ENCODE measurements at regions not wholly inside any gene's neighbourhood (a gene's known extent, or its start where the extent isn't known, plus 50 kb on each side); places are given as distances from the start of the nearest gene placed in this dataset.

DNA sequence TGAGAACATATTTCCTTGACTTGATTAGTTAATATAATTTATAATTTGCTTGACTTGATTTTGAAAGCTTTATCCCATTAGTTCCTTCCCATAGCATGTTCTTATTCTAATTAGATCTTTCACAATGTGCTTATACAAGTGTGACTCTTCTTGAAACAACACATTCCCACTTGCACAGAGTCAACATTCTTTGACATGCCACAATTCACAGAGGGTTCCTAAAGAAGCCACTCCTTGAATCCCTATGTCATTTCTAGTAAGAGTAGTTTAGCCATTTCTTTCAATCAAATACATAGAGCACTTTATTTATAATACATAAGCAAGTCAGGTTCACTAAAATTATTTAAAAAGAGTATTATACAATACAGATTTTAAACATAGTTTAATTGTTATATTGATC, 228.9 kb upstream of the GRID2 start:
- peaks cover 1% of the 10 kb centered on the region for H3K9me3 ChIP-seq (ENCODE audit: control insufficient read depth, low read length)
- no peak overlapping the region for H3K4me3 ChIP-seq (ENCODE audit: low read length in 2 of 2)
- no peak for ATAC-seq (ENCODE audit: low FRiP score)
- H3K4me1 ChIP-seq (ENCODE audit: control insufficient read depth in 1 of 2, insufficient read depth in 2 of 2, low read length in 2 of 2): no peaks in the 10 kb centered on the region
- intact Hi-C loops (cut with DNase I): no loop called here
- no peaks in the 10 kb centered on the region for H3K36me3 ChIP-seq (ENCODE audit: control insufficient read depth in 1 of 2, insufficient read depth in 2 of 2, low read length in 1 of 2)
- DNase-seq: no peak
- H3K27ac ChIP-seq (ENCODE audit: low read depth in 1 of 2, low read length in 2 of 2): no peak overlapping the region
- no peaks in the 10 kb centered on the region for H3K27me3 ChIP-seq (ENCODE audit: control insufficient read depth in 1 of 2, insufficient read depth in 2 of 2, low read length in 1 of 2)

DNA sequence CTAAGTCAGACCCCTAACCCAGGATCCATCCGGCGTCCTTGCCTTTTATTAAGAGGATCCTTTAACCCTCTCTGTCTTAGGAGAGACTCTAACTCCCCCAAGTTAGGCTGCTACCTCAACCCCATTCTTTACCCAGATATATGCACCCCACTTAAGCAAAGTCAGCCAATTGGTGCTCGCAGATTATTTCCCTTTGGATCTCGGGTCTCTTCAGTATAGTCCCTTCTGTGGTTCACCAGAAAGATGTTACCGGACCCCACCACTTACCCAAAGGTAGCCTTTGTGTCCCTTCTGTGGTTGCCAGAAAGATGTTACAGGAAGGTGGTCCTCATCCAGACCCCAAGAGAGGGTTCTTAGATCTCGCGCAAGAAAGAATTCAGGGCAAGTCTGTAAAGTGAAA, 212.9 kb upstream of the GRID2 start:
- H3K27me3 ChIP-seq (ENCODE audit: control insufficient read depth in 1 of 2, insufficient read depth in 2 of 2, low read length in 1 of 2): no peaks in the 10 kb centered on the region
- H3K36me3 ChIP-seq (ENCODE audit: control insufficient read depth in 1 of 2, insufficient read depth in 2 of 2, low read length in 1 of 2): no peaks in the 10 kb centered on the region
- H3K27ac ChIP-seq (ENCODE audit: low read depth in 1 of 2, low read length in 2 of 2): no peak overlapping the region
- intact Hi-C loops (cut with DNase I): no loop called here
- H3K4me3 ChIP-seq (ENCODE audit: low read length in 2 of 2): no peak overlapping the region
- H3K4me1 ChIP-seq (ENCODE audit: control insufficient read depth in 1 of 2, insufficient read depth in 2 of 2, low read length in 2 of 2): no peaks in the 10 kb centered on the region
- WGBS, 2 donors: 96% methylated on average over 7 of the region's 7 CpGs
- ATAC-seq (ENCODE audit: low FRiP score): no peak
- DNase-seq: no peak
- H3K9me3 ChIP-seq (ENCODE audit: control insufficient read depth, low read length): no peaks in the 10 kb centered on the region

DNA sequence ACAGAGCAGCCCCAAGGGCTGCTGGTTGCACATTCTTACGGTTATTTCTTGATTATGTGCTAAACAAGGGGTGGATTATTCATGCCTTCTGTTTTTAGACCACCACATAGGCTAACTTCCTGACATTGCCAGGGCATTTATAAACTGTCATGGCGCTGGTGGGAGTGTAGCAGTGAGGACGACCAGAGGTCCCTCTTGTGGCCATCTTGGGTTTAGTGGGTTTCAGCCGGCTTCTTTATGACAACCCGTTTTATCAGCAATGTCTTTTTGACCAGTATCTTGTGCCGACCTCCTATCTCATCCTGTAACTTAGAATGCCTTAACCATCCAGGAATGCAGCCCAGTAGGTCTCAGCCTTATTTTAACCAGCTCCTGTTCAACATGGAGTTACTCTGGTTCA, 212.4 kb upstream of the GRID2 start:
- Histone ChIP-seq H3K27me3 (ENCODE audit: control insufficient read depth in 1 of 2, insufficient read depth in 2 of 2, low read length in 1 of 2) (no peaks in the 10 kb centered on the region), H3K27ac (ENCODE audit: low read depth in 1 of 2, low read length in 2 of 2) (no peak overlapping the region), H3K36me3 (ENCODE audit: control insufficient read depth in 1 of 2, insufficient read depth in 2 of 2, low read length in 1 of 2) (no peaks in the 10 kb centered on the region), H3K9me3 (ENCODE audit: control insufficient read depth, low read length) (no peaks in the 10 kb centered on the region), H3K4me3 (ENCODE audit: low read length in 2 of 2) (no peak overlapping the region), H3K4me1 (ENCODE audit: control insufficient read depth in 1 of 2, insufficient read depth in 2 of 2, low read length in 2 of 2) (no peaks in the 10 kb centered on the region)
- DNase-seq (no peak), ATAC-seq (ENCODE audit: low FRiP score) (no peak)
- intact Hi-C loops (cut with DNase I): no loop called here
- 86 to 90% methylated on average over 6 of the region's 6 CpGs for WGBS, 2 donors

DNA sequence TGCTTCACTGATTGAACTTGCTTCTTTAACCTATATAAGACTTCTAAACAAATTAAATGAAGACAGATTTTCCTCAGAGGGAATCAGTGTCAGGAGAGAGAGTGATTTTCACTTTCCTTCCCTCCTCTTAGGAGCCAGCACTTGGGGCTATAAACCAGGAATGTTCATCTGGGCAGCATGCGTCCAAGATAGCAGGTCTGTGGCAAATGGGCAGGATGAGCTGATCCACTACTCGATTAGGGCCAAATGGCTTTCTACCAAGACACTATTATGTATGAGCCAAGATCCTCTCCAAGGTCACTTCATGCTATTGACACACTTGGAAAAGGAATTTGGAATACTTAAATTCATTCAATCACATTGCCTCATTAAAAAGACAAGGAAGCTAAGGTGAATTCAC, 203.9 kb upstream of the GRID2 start:
- Histone ChIP-seq H3K36me3 (ENCODE audit: control insufficient read depth in 1 of 2, insufficient read depth in 2 of 2, low read length in 1 of 2) (no peaks in the 10 kb centered on the region), H3K27me3 (ENCODE audit: control insufficient read depth in 1 of 2, insufficient read depth in 2 of 2, low read length in 1 of 2) (no peaks in the 10 kb centered on the region), H3K9me3 (ENCODE audit: control insufficient read depth, low read length) (no peaks in the 10 kb centered on the region), H3K4me1 (ENCODE audit: control insufficient read depth in 1 of 2, insufficient read depth in 2 of 2, low read length in 2 of 2) (no peaks in the 10 kb centered on the region), H3K4me3 (ENCODE audit: low read length in 2 of 2) (no peak overlapping the region), H3K27ac (ENCODE audit: low read depth in 1 of 2, low read length in 2 of 2) (no peak overlapping the region)
- ATAC-seq (ENCODE audit: low FRiP score): no peak
- intact Hi-C loops (cut with DNase I): no loop called here
- DNase-seq: no peak
- WGBS, 2 donors: 32 to 33% methylated on average over 2 of the region's 2 CpGs

DNA sequence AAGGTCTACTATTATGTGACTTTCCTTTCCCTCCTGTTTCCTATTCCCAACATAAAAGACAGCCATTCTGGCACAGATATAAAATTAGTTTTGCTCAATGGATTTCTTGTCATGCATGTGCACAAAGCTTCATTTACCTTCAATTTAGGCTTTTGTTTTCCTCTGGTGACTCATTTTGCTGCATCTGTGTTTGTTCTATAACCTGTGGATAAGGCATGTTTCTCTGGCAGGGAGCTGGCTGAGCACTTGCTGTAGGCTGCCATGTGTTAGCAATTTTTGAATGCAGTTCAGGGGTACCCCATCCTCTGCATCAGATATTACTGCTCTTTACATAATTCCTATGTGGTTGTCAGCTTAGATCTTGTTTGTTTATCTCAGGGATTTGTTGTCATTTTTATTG, 202.8 kb upstream of the GRID2 start:
- Histone ChIP-seq H3K9me3 (ENCODE audit: control insufficient read depth, low read length) (no peaks in the 10 kb centered on the region), H3K36me3 (ENCODE audit: control insufficient read depth in 1 of 2, insufficient read depth in 2 of 2, low read length in 1 of 2) (no peaks in the 10 kb centered on the region), H3K27ac (ENCODE audit: low read depth in 1 of 2, low read length in 2 of 2) (no peak overlapping the region), H3K4me3 (ENCODE audit: low read length in 2 of 2) (no peak overlapping the region), H3K4me1 (ENCODE audit: control insufficient read depth in 1 of 2, insufficient read depth in 2 of 2, low read length in 2 of 2) (no peaks in the 10 kb centered on the region), H3K27me3 (ENCODE audit: control insufficient read depth in 1 of 2, insufficient read depth in 2 of 2, low read length in 1 of 2) (no peaks in the 10 kb centered on the region)
- DNase-seq (no peak), ATAC-seq (ENCODE audit: low FRiP score) (no peak)
- intact Hi-C loops (cut with DNase I): no loop called here

DNA sequence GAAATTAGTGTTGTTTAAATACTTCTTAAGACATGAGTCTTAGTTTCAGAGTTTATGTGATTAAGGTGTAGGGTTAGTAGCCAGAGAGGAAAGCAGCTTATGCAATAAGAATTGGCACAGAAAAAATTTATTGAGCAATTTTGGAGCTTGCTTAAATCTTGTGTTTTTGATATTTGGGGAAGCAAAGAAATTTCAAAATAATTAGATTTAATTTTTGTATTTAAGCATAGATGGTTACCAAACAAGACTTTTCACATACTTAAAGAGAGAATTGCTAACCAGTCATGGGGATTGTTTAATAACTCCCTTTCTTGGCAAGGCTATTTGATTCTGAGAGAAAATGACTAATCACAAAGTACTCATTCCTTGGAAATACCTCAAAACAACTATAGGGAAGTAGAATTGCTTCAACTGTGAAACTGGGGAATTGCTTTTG, 202.0 kb upstream of the GRID2 start:
- Histone ChIP-seq H3K4me3 (ENCODE audit: low read length in 2 of 2) (no peak overlapping the region), H3K9me3 (ENCODE audit: control insufficient read depth, low read length) (no peaks in the 10 kb centered on the region), H3K36me3 (ENCODE audit: control insufficient read depth in 1 of 2, insufficient read depth in 2 of 2, low read length in 1 of 2) (no peaks in the 10 kb centered on the region), H3K27me3 (ENCODE audit: control insufficient read depth in 1 of 2, insufficient read depth in 2 of 2, low read length in 1 of 2) (no peaks in the 10 kb centered on the region), H3K4me1 (ENCODE audit: control insufficient read depth in 1 of 2, insufficient read depth in 2 of 2, low read length in 2 of 2) (no peaks in the 10 kb centered on the region), H3K27ac (ENCODE audit: low read depth in 1 of 2, low read length in 2 of 2) (no peak overlapping the region)
- peak; percentile 36 for ATAC-seq (ENCODE audit: low FRiP score)
- intact Hi-C loops (cut with DNase I): no loop called here
- DNase-seq: no peak

DNA sequence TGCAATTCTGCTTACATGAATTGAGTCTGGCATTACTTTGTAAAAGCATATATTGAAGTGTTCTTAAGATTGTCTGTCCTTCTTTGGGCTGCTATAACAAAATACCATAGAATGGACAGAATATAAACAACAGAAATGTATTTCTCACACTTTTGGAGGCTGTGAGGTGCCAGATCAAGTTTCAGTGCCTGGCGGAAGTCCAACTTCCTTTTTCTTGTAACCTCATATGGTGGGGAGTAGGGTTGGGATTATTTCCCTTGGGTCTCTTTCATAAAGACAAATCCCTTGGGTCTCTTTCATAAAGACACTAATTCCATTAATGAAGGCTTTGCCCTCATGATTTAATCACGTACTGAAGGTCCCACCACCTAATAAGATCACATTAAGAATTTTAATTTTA, 199.3 kb upstream of the GRID2 start:
- no peak overlapping the region for H3K4me3 ChIP-seq (ENCODE audit: low read length in 2 of 2)
- ATAC-seq (ENCODE audit: low FRiP score): no peak
- H3K36me3 ChIP-seq (ENCODE audit: control insufficient read depth in 1 of 2, insufficient read depth in 2 of 2, low read length in 1 of 2): no peaks in the 10 kb centered on the region
- no peaks in the 10 kb centered on the region for H3K9me3 ChIP-seq (ENCODE audit: control insufficient read depth, low read length)
- no peak for DNase-seq
- H3K27me3 ChIP-seq (ENCODE audit: control insufficient read depth in 1 of 2, insufficient read depth in 2 of 2, low read length in 1 of 2): no peaks in the 10 kb centered on the region
- H3K4me1 ChIP-seq (ENCODE audit: control insufficient read depth in 1 of 2, insufficient read depth in 2 of 2, low read length in 2 of 2): no peaks in the 10 kb centered on the region
- intact Hi-C loops (cut with DNase I): no loop called here
- 68 to 83% methylated on average over 2 of the region's 2 CpGs for WGBS, 2 donors
- H3K27ac ChIP-seq (ENCODE audit: low read depth in 1 of 2, low read length in 2 of 2): no peak overlapping the region

DNA sequence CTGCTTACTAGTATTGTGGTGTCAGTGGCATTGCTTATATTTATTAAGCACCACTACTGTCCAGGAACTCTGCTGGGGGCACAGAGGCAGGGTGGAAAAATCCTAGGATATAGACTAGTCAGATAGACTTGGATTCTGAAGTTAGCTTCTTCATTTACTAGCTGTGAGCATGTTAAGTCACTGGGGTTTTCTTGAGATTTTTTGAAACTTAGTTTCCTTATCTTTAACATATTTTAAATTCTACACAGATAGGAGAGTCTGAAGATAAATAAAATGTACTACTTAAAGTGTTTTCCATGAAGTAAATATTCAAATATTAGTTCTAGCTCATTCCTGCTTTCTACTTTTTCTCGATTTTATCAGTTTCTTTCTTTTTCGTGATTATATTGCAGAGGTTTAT, 196.9 kb upstream of the GRID2 start:
- Histone ChIP-seq H3K4me3 (ENCODE audit: low read length in 2 of 2) (no peak overlapping the region), H3K27ac (ENCODE audit: low read depth in 1 of 2, low read length in 2 of 2) (no peak overlapping the region), H3K9me3 (ENCODE audit: control insufficient read depth, low read length) (no peaks in the 10 kb centered on the region), H3K36me3 (ENCODE audit: control insufficient read depth in 1 of 2, insufficient read depth in 2 of 2, low read length in 1 of 2) (no peaks in the 10 kb centered on the region), H3K4me1 (ENCODE audit: control insufficient read depth in 1 of 2, insufficient read depth in 2 of 2, low read length in 2 of 2) (no peaks in the 10 kb centered on the region), H3K27me3 (ENCODE audit: control insufficient read depth in 1 of 2, insufficient read depth in 2 of 2, low read length in 1 of 2) (no peaks in the 10 kb centered on the region)
- DNase-seq (no peak), ATAC-seq (ENCODE audit: low FRiP score) (no peak)
- intact Hi-C loops (cut with DNase I): no loop called here
- 17 to 28% methylated on average over 2 of the region's 2 CpGs for WGBS, 2 donors

DNA sequence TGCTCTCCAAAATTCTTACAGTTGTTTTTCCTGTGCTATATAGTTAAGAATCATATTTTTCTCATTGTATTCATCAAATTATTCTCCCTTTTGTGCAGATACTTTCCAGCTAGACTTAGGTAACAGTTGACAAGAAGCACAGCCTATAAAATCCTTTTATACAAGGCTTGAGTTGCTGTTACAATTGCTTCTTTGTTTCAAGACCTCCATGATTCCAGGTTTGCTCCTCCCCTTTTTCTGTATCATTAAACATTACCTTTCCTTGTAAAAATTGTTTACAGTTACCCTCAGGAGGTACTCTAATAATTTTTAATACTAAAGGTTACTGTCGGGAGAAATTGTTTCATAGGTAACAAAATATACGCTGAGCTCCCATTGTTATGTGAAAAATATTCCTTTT, 192.3 kb upstream of the GRID2 start:
- intact Hi-C loops (cut with DNase I): no loop called here
- no peaks in the 10 kb centered on the region for H3K4me1 ChIP-seq (ENCODE audit: control insufficient read depth in 1 of 2, insufficient read depth in 2 of 2, low read length in 2 of 2)
- ATAC-seq (ENCODE audit: low FRiP score) (no peak), DNase-seq (no peak)
- H3K9me3 ChIP-seq (ENCODE audit: control insufficient read depth, low read length): no peaks in the 10 kb centered on the region
- WGBS, 2 donors: 95 to 100% methylated on average over 2 of the region's 2 CpGs
- H3K27ac ChIP-seq (ENCODE audit: low read depth in 1 of 2, low read length in 2 of 2): no peak overlapping the region
- H3K27me3 ChIP-seq (ENCODE audit: control insufficient read depth in 1 of 2, insufficient read depth in 2 of 2, low read length in 1 of 2): no peaks in the 10 kb centered on the region
- H3K36me3 ChIP-seq (ENCODE audit: control insufficient read depth in 1 of 2, insufficient read depth in 2 of 2, low read length in 1 of 2): no peaks in the 10 kb centered on the region
- no peak overlapping the region for H3K4me3 ChIP-seq (ENCODE audit: low read length in 2 of 2)

DNA sequence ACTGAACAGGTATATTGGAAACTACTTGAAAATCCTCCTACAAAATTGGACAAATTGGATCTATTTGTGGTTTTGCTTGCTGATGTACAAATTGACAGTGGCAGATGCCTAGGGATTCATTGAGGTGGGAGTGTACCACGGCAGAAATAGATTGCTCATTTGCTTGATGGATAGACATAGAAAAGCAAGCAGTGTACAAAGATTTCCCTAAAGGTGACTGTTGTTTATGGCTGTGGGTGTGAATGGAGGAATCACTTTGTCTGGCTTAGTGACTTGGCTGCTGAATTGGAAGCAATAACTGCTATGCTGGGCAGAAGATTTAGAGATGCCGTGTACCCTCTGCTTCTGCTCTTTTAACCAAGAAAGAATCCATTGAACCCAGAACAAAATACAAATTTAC, 191.0 kb upstream of the GRID2 start:
- 94% methylated on average over 2 of the region's 2 CpGs for WGBS, 2 donors
- intact Hi-C loops (cut with DNase I): no loop called here
- Histone ChIP-seq H3K36me3 (ENCODE audit: control insufficient read depth in 1 of 2, insufficient read depth in 2 of 2, low read length in 1 of 2) (no peaks in the 10 kb centered on the region), H3K9me3 (ENCODE audit: control insufficient read depth, low read length) (no peaks in the 10 kb centered on the region), H3K4me1 (ENCODE audit: control insufficient read depth in 1 of 2, insufficient read depth in 2 of 2, low read length in 2 of 2) (no peaks in the 10 kb centered on the region), H3K27ac (ENCODE audit: low read depth in 1 of 2, low read length in 2 of 2) (no peak overlapping the region), H3K4me3 (ENCODE audit: low read length in 2 of 2) (no peak overlapping the region), H3K27me3 (ENCODE audit: control insufficient read depth in 1 of 2, insufficient read depth in 2 of 2, low read length in 1 of 2) (no peaks in the 10 kb centered on the region)
- ATAC-seq (ENCODE audit: low FRiP score): no peak
- DNase-seq: no peak

Data from aorta (tissue), 5 donors.